ENCODE measurements at regions not wholly inside any gene's neighbourhood (a gene's known extent, or its start where the extent isn't known, plus 50 kb on each side); places are given as distances from the start of the nearest gene placed in this dataset.

- DNase-seq (ENCODE audit: low read depth): no peak
Observed at GRCh38 chr16:86335266-86336172, 174.8 kb upstream of the FOXF1 start.

DNA sequence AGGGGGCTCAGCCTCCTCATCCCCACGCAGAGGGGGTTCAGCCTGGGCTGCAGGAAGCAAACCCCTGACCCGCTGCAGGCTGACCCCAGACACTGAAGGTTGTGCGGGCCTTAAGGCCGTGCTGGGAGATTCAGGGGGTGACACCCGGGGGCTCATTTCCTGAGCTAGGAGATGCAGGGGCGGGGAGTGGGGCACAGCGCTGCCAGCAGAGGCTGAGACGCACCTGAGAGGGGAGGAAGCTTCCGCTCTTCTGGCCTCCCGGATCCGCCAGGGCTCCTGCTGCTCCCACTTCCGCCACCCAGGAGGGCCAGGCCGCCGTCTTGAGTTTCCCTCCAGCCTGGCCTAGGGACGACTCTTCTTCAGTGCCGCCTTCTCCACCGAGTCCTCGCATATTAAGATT is 173.2 kb upstream of the FOXF1 start:
- no peak overlapping the region for H3K4me3 ChIP-seq (ENCODE audit: low read depth, low read length)
- TF ChIP-seq, protein P1, sequence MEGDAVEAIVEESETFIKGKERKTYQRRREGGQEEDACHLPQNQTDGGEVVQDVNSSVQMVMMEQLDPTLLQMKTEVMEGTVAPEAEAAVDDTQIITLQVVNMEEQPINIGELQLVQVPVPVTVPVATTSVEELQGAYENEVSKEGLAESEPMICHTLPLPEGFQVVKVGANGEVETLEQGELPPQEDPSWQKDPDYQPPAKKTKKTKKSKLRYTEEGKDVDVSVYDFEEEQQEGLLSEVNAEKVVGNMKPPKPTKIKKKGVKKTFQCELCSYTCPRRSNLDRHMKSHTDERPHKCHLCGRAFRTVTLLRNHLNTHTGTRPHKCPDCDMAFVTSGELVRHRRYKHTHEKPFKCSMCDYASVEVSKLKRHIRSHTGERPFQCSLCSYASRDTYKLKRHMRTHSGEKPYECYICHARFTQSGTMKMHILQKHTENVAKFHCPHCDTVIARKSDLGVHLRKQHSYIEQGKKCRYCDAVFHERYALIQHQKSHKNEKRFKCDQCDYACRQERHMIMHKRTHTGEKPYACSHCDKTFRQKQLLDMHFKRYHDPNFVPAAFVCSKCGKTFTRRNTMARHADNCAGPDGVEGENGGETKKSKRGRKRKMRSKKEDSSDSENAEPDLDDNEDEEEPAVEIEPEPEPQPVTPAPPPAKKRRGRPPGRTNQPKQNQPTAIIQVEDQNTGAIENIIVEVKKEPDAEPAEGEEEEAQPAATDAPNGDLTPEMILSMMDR (IDR thresholded peaks at IDR 0.05; ENCODE audit: low read depth, low read length, missing control alignments): no peak
- no peak for DNase-seq (ENCODE audit: low read depth)

More at GRCh38 chr16:86335266-86336172, 174.8 kb upstream of the FOXF1 start:
- H3K4me3 ChIP-seq (ENCODE audit: low read depth, low read length): no peak overlapping the region
- TF ChIP-seq, protein P1 (IDR thresholded peaks at IDR 0.05; ENCODE audit: low read depth, low read length, missing control alignments): no peak

- DNase-seq (ENCODE audit: low read depth): no peak
- TF ChIP-seq, protein P1 (IDR thresholded peaks at IDR 0.05; ENCODE audit: low read depth, low read length, missing control alignments): no peak
- no peak overlapping the region for H3K4me3 ChIP-seq (ENCODE audit: low read depth, low read length)
Observed at GRCh38 chr16:86337581-86338402, 172.5 kb upstream of the FOXF1 start.

DNA sequence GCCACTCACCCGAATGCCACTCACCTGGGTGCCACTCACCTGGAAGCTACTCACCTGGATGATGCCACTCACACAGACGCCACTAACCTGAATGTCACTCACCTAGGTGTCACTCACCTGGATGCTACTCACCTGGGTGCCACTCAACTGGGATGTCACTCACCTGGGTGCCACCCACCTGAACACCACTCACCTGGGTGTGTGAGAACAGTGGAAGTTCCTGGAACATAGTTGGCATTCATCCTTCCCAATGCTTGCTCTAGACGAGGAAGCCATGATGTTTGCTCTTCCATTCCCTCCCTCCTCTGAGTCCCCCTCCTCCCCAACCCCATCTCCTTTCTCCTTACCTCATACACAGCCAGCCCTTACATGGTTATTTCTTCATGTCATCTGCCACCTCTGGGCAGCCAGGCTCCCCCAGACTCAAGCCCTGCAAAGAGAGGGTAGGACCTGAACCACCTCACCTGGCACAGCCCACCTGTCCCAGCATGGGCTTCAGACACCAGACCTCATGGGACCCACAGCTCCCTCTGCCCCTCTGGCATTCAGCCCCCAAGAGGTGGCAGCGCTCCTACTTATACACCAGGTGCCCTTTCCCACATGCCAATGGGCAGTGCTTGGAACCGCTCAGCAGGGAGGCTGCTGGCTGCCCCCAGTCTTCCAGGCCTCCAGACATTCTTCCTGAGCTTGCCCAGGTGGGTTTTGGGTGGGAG is 171.8 kb upstream of the FOXF1 start:
- TF ChIP-seq, protein P1 (IDR thresholded peaks at IDR 0.05; ENCODE audit: low read depth, low read length, missing control alignments): no peak
- DNase-seq (ENCODE audit: low read depth): no peak
- no peak overlapping the region for H3K4me3 ChIP-seq (ENCODE audit: low read depth, low read length)

- H3K4me3 ChIP-seq (ENCODE audit: low read depth, low read length): no peak overlapping the region
- TF ChIP-seq, protein P1 (IDR thresholded peaks at IDR 0.05; ENCODE audit: low read depth, low read length, missing control alignments): no peak
- DNase-seq (ENCODE audit: low read depth): no peak
Observed at GRCh38 chr16:86342161-86342834, 168.0 kb upstream of the FOXF1 start.

Data from GM12864 (cell line).